Pulmonary artery endothelial cell (primary cell): ENCODE measurements at regions not wholly inside any gene's neighbourhood (a gene's known extent, or its start where the extent isn't known, plus 50 kb on each side); places are given as distances from the start of the nearest gene placed in this dataset.
"Not testable (repeated sequence)": the region's sequence is repeated elsewhere in the genome, so short reads cannot be mapped to it uniquely, and the experiment has no call there.

Source experiments
- DNase-seq: peaks from one replicate; pipeline ENCODE4 v3.0.0-alpha.2; 2011; ENCODE audit warnings: low read depth, low spot score

GRCh38 chr6:79810185-79810705 lies 137.1 kb downstream of the ELOVL4 start:
- DNase-seq, result no peak

GRCh38 chr6:79808921-79809320 lies 138.4 kb downstream of the ELOVL4 start:
- DNase-seq, result no peak

- DNase-seq, result not testable (repeated sequence)
These were observed 140.7 kb downstream of the ELOVL4 start for GRCh38 chr6:79806661-79807060.

GRCh38 chr6:79804732-79805131 lies 142.6 kb downstream of the ELOVL4 start:
- no peak for DNase-seq

GRCh38 chr6:79803917-79804316 lies 143.4 kb downstream of the ELOVL4 start:
- DNase-seq, result no peak

- DNase-seq, result no peak
These were observed 144.6 kb downstream of the ELOVL4 start for GRCh38 chr6:79802657-79803300.

- DNase-seq, result no peak
These were observed 146.0 kb downstream of the ELOVL4 start for GRCh38 chr6:79801362-79801761.

GRCh38 chr6:79798841-79799240 lies 148.5 kb downstream of the ELOVL4 start:
- DNase-seq, result no peak

GRCh38 chr6:79797912-79798311 lies 149.4 kb downstream of the ELOVL4 start:
- DNase-seq, result no peak

GRCh38 chr6:79797163-79797764 lies 150.1 kb downstream of the ELOVL4 start:
- no peak for DNase-seq

- no peak for DNase-seq
These were observed 151.2 kb downstream of the ELOVL4 start for GRCh38 chr6:79796197-79796596.

- no peak for DNase-seq
These were observed 157.5 kb downstream of the ELOVL4 start for GRCh38 chr6:79789896-79790295.

GRCh38 chr6:79788756-79789155 lies 157.6 kb downstream of the SH3BGRL2 start:
- no peak for DNase-seq

GRCh38 chr6:79787626-79788025 lies 156.5 kb downstream of the SH3BGRL2 start:
- no peak for DNase-seq

- DNase-seq, result no peak
These were observed 153.2 kb downstream of the SH3BGRL2 start for GRCh38 chr6:79784395-79784753.

- DNase-seq, result no peak
These were observed 152.7 kb downstream of the SH3BGRL2 start for GRCh38 chr6:79783670-79784394.

GRCh38 chr6:79782792-79783580 lies 151.9 kb downstream of the SH3BGRL2 start:
- no peak for DNase-seq

GRCh38 chr6:79781916-79782315 lies 150.8 kb downstream of the SH3BGRL2 start:
- DNase-seq, result no peak

GRCh38 chr6:79780881-79781280 lies 149.8 kb downstream of the SH3BGRL2 start:
- no peak for DNase-seq

- DNase-seq, result no peak
These were observed 147.7 kb downstream of the SH3BGRL2 start for GRCh38 chr6:79778816-79779215.

- DNase-seq, result peak; percentile 13
These were observed 146.8 kb downstream of the SH3BGRL2 start for GRCh38 chr6:79777713-79778579.
